HG03025 (cell line): ENCODE measurements at regions not wholly inside any gene's neighbourhood (a gene's known extent, or its start where the extent isn't known, plus 50 kb on each side); places are given as distances from the start of the nearest gene placed in this dataset.

ENCODE experiments used
- ATAC-seq: cut with Tn5 transposase; IDR thresholded peaks from one replicate; pipeline ENCODE4 v1.9.1; 2021; ENCODE audit warnings: mild to moderate bottlenecking, moderate library complexity; ENCODE audit not compliant: unreplicated experiment, low FRiP score

- no peak for ATAC-seq
Measured at GRCh38 chr12:115521771-115522409, 755.6 kb downstream of the MED13L start.

- ATAC-seq: no peak
Measured at GRCh38 chr12:115519887-115520286, 757.6 kb downstream of the MED13L start.

GRCh38 chr12:115519359-115519758, 758.1 kb downstream of the MED13L start:
- no peak for ATAC-seq

DNA sequence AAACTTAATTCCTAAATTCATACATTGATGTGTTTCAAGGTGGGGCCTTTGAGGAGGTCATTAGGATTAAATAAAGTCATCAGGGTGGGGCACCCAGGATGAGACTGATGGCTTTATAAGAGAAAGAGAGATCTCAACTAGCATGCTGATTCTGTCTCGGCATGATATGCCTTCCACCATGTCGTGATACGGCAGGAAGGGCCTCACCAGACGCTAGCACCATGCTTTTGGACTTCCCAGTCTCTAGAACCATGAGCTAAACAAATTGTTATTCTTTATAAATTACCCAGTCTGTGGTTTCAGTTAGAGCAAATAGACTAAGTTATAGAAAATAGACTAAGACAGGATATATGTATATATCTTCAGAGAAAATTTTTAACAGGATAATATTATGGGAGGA, 759.6 kb downstream of the MED13L start:
- ATAC-seq: no peak

GRCh38 chr12:115511986-115512711, 765.3 kb downstream of the MED13L start:
- no peak for ATAC-seq

- no peak for ATAC-seq
Measured at GRCh38 chr12:115511305-115511704, 766.2 kb downstream of the MED13L start.

- no peak for ATAC-seq
Measured at GRCh38 chr12:115508990-115509389, 768.5 kb downstream of the MED13L start.

- no peak for ATAC-seq
Measured at GRCh38 chr12:115507951-115508722, 769.4 kb downstream of the MED13L start.

- no peak for ATAC-seq
Measured at GRCh38 chr12:115507560-115507889, 770.0 kb downstream of the MED13L start.

GRCh38 chr12:115506822-115507559, 770.5 kb downstream of the MED13L start:
- no peak for ATAC-seq

DNA sequence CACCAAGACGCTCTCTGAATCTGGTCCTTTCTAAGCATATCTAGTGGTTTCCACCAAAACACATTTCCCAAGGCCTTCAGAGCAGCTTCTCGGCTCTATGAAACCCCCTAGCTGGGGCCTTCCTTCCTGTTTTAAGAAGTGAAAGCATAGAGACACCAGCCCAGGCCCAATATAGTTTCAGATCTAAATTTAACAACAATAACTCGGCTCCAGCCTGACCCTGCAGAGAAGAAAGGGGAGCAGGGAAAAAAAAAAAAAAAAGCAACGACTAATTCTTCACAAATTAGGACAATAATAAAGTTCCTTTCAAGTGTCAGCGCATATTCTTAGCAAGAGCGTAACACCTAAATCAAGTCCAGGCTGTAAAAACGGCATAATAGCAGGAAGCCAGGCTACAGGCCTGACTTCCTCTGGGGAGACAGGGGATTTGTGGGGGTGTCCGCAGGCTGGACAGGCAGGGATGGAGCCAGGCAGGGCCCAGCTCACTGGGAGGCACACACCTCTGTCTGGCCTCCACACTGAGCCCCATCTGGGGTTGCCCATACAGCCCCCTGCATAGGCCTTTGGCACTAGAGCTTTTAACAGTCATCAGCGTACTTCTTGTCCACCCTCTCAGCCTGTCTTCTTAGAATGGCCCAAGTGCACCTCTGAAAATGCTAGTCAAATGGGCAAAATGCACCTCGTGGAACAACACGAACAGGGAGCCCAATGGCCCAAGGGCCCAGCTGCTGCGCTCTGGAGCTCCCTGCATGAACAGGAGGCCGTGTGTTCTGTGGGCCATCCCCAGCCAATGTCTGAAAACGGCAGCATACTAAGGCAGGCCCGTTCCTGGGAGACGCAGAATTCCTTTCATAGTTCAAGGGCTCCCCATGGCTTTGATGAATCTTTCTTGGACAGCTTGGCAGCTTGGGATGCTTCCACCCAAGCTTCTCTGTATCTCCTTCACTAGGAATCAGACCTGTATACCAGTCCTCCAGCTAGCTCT, 772.9 kb downstream of the MED13L start:
- peak; percentile 84 for ATAC-seq

- no peak for ATAC-seq
Measured at GRCh38 chr12:115500872-115501271, 776.6 kb downstream of the MED13L start.

DNA sequence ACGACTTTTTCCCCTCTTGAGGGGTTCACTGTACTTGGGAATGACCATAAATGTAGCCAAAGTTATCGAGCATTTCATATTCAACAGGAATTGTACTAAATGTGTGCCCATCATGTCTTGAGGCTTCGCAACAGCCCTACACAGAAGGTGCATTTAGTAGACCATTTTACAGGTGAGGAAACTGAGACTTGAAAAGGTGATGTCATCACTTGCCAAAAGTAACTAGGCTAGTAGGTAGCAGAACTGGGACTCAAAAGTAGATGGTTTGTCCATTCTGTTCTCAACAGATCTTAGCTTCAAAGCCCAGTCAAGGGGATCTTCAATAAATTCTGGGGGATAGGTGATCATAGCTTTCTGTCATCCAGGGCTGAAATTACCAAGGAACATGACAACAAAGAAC, 782.2 kb downstream of the MED13L start:
- no peak for ATAC-seq

GRCh38 chr12:115492553-115492952, 784.9 kb downstream of the MED13L start:
- ATAC-seq: no peak

- no peak for ATAC-seq
Measured at GRCh38 chr12:115491511-115492250, 785.8 kb downstream of the MED13L start.

- ATAC-seq: no peak
Measured at GRCh38 chr12:115489253-115489652, 788.2 kb downstream of the MED13L start.

DNA sequence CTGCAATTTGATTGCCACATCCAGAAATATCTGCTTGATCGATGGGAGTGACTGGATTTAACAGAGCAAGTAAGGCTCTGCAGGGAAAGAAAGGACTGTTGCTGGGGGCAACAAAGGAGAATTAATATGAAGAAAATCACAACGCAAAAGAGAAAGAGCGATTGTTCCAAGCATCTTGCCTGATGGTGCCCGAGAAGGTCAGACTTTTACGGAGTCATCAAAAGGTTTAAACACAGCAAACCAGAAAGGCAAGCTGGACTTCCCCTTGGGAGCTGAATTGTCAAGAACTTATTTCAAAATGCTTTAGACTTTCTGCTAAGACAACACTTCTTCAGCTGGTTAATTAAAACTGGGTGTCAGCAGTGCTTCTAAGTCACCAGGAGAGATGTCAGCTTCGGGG, 791.5 kb downstream of the MED13L start:
- no peak for ATAC-seq

GRCh38 chr12:115485503-115485902, 792.0 kb downstream of the MED13L start:
- no peak for ATAC-seq

DNA sequence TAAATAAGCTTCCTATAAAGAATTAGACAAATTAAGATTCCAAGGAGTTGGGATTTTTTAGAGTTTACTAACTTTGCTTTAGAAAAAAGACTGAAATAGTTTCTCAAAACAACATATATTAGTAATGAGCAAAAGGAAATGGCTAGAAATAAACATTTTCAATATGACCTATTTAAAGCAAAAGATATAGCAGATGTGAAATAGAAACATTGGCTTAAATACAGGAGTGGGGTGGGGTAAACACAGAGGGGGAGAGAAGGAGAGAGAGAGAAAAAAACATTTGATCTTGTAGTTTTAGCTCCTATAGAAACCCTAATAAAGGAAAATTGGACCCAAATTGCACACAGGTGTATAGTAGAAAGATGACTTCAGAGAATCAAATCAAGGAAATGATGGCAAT, 794.5 kb downstream of the MED13L start:
- no peak for ATAC-seq
